ENCODE measurements at regions not wholly inside any gene's neighbourhood (a gene's known extent, or its start where the extent isn't known, plus 50 kb on each side); places are given as distances from the start of the nearest gene placed in this dataset.

- Histone ChIP-seq H3K9me3 (ENCODE audit: control insufficient read depth in 4 of 4, insufficient read depth in 3 of 4, low read length in 3 of 4) (no peaks in the 10 kb centered on the region), H3K27ac (ENCODE audit: low read depth in 1 of 2, low read length in 1 of 2) (peak overlapping the region in 1 of 2 donors; percentile 9), H3K36me3 (ENCODE audit: control insufficient read depth in 4 of 4, insufficient read depth in 4 of 4, low read length in 4 of 4) (no peaks in the 10 kb centered on the region), H3K27me3 (ENCODE audit: control insufficient read depth in 3 of 3, insufficient read depth in 3 of 3, low read length in 2 of 3) (no peaks in the 10 kb centered on the region), H3K9ac (ENCODE audit: insufficient read depth in 1 of 2, low read length in 2 of 2) (no peak overlapping the region), H3K4me3 (no peak overlapping the region), H3K4me1 (ENCODE audit: control insufficient read depth in 5 of 5, insufficient read depth in 5 of 5, low read length in 5 of 5) (peaks cover 0 to 16% (median 0%) of the 10 kb centered on the region in 5 donors)
- 65 to 74% methylated on average over 2 of the region's 2 CpGs for WGBS, 2 donors
- no peak for ATAC-seq (ENCODE audit: insufficient read depth, low FRiP score)
- no peak for DNase-seq
- no peak for TF ChIP-seq CTCF (IDR thresholded peaks at IDR 0.05; ENCODE audit: control extremely low read depth, extremely low read depth)
Measured at GRCh38 chr6:22925304-22925835, 356.0 kb downstream of the HDGFL1 start.

- DNase-seq (no peak), ATAC-seq (ENCODE audit: insufficient read depth, low FRiP score) (no peak)
- Histone ChIP-seq H3K27ac (ENCODE audit: low read depth in 1 of 2, low read length in 1 of 2) (no peak overlapping the region), H3K4me1 (ENCODE audit: control insufficient read depth in 5 of 5, insufficient read depth in 5 of 5, low read length in 5 of 5) (peaks cover 0 to 16% (median 0%) of the 10 kb centered on the region in 5 donors), H3K9ac (ENCODE audit: insufficient read depth in 1 of 2, low read length in 2 of 2) (no peak overlapping the region), H3K9me3 (ENCODE audit: control insufficient read depth in 4 of 4, insufficient read depth in 3 of 4, low read length in 3 of 4) (no peaks in the 10 kb centered on the region), H3K36me3 (ENCODE audit: control insufficient read depth in 4 of 4, insufficient read depth in 4 of 4, low read length in 4 of 4) (no peaks in the 10 kb centered on the region), H3K27me3 (ENCODE audit: control insufficient read depth in 3 of 3, insufficient read depth in 3 of 3, low read length in 2 of 3) (no peaks in the 10 kb centered on the region), H3K4me3 (no peak overlapping the region)
- no peak for TF ChIP-seq CTCF (IDR thresholded peaks at IDR 0.05; ENCODE audit: control extremely low read depth, extremely low read depth)
- WGBS, 2 donors, result 72 to 79% methylated on average over 4 of the region's 4 CpGs
Measured at GRCh38 chr6:22925920-22926789, 356.8 kb downstream of the HDGFL1 start.

DNA sequence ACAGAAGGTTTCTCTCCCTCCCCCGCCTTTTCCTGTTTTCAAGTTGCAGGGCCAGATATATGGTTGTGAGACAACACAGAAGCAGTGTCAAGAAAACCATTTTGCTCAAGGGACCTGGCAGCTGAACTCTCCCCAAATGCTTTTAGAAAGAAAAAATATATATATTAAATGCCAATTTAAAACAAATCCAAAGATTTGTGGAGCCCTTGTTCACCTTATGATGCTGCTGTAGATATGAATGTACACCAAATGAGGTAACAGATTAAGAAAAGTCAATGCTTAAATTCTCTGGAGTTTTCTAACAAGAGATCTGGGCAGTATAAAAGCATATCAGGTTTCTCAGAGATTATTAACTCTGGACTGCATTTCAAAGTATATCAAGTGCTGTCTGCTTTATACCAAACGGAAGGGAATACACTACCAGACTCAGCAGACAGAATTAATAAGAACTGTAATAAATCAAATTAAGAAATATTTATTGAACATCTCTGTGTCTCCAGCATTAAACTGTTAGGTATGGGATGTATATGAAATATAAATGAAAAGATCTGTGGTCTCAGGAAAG lies 357.5 kb downstream of the HDGFL1 start:
- DNase-seq (peak in 1 of 3 donors; percentile 47), ATAC-seq (ENCODE audit: insufficient read depth, low FRiP score) (no peak)
- Histone ChIP-seq H3K4me3 (no peak overlapping the region), H3K9me3 (ENCODE audit: control insufficient read depth in 4 of 4, insufficient read depth in 3 of 4, low read length in 3 of 4) (no peaks in the 10 kb centered on the region), H3K27me3 (ENCODE audit: control insufficient read depth in 3 of 3, insufficient read depth in 3 of 3, low read length in 2 of 3) (no peaks in the 10 kb centered on the region), H3K36me3 (ENCODE audit: control insufficient read depth in 4 of 4, insufficient read depth in 4 of 4, low read length in 4 of 4) (no peaks in the 10 kb centered on the region), H3K9ac (ENCODE audit: insufficient read depth in 1 of 2, low read length in 2 of 2) (no peak overlapping the region), H3K27ac (ENCODE audit: low read depth in 1 of 2, low read length in 1 of 2) (no peak overlapping the region), H3K4me1 (ENCODE audit: control insufficient read depth in 5 of 5, insufficient read depth in 5 of 5, low read length in 5 of 5) (peaks cover 0 to 11% (median 0%) of the 10 kb centered on the region in 5 donors)
- 89 to 95% methylated on average over 2 of the region's 2 CpGs for WGBS, 2 donors
- TF ChIP-seq CTCF (IDR thresholded peaks at IDR 0.05; ENCODE audit: control extremely low read depth, extremely low read depth), result no peak

Data from lung (tissue), 11 donors.